ENCODE measurements at regions not wholly inside any gene's neighbourhood (a gene's known extent, or its start where the extent isn't known, plus 50 kb on each side); places are given as distances from the start of the nearest gene placed in this dataset.

DNA sequence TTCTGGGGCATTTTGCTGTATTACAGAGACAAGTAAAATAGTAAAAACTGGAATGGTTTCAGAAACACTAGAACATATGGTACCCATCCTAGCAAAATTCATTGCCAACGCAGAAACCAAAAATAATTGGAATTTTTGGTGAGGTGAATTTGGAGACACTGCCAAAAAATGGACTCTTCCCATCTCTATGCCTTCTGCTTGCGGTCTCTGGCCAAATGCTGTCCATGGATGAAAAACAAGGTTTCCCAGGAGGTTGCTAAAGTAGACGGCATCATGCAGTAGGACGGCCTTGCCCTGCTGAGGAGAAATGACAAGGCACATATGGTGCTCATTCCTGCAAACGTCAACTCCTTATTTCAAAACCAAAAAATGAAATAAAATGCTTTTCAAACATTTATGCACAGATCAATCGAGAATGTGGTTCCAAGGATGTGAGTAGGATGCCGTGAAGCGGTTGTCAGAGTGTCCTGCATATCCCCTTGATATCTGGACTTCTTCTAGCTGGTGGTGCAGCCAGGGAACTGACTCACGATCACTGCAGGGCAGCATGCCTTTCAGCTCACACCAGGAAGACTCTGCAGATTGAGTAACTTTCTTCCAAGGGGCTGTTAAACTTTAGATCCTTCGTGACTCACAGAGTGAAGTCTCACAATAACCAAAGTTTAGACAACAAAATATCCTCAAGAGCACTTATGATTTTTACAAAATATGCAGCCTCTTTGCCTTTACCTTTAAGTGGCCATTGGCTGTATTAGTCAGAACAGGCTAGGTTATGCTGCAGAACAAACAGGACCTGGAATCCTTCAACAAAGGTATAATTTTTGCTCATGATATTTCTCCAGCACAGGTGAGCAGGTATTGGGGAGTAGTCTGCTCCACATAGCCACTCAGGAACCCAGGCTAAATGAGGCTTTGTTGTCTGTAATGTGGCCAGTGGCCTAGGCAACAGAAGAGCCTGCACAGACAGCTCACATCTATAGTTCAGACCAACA, 149.4 kb upstream of the NDUFV2 start:
- no peak for DNase-seq (ENCODE audit: low spot score)
- peaks cover 0 to 6% of the 10 kb centered on the region in 2 donors for H3K9me3 ChIP-seq

DNA sequence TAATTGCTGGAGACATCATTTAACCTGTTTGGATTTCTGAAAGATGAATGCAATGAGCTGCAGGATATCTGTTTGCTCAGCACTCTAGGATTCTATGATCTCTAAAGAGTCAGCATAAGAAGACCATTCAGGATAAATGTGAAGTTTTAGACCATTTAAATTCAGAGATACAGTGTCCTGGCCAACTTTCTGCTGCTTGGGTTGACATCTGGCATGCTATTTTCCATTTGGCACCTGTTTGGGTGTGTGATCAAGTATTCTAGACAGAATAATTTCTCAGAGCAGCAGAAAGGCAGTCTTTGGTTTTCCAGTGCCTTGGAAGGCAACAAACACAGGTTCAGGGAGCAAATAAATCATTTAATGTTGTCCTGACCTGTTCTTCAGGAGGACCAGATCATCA, 144.8 kb upstream of the NDUFV2 start:
- H3K9me3 ChIP-seq: peaks cover 0 to 6% of the 10 kb centered on the region in 2 donors
- DNase-seq (ENCODE audit: low spot score): no peak
- H3K27me3 ChIP-seq: no peaks in the 10 kb centered on the region
- no peak overlapping the region for H3K27ac ChIP-seq
- no peaks in the 10 kb centered on the region for H3K4me1 ChIP-seq
- H3K4me3 ChIP-seq: no peak overlapping the region
- no peaks in the 10 kb centered on the region for H3K36me3 ChIP-seq
- TF ChIP-seq, protein P1, sequence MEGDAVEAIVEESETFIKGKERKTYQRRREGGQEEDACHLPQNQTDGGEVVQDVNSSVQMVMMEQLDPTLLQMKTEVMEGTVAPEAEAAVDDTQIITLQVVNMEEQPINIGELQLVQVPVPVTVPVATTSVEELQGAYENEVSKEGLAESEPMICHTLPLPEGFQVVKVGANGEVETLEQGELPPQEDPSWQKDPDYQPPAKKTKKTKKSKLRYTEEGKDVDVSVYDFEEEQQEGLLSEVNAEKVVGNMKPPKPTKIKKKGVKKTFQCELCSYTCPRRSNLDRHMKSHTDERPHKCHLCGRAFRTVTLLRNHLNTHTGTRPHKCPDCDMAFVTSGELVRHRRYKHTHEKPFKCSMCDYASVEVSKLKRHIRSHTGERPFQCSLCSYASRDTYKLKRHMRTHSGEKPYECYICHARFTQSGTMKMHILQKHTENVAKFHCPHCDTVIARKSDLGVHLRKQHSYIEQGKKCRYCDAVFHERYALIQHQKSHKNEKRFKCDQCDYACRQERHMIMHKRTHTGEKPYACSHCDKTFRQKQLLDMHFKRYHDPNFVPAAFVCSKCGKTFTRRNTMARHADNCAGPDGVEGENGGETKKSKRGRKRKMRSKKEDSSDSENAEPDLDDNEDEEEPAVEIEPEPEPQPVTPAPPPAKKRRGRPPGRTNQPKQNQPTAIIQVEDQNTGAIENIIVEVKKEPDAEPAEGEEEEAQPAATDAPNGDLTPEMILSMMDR (IDR thresholded peaks at IDR 0.05): no peak

More for the DNA sequence above, 149.4 kb upstream of the NDUFV2 start:
- TF ChIP-seq, protein P1 (IDR thresholded peaks at IDR 0.05): no peak
- no peaks in the 10 kb centered on the region for H3K36me3 ChIP-seq
- no peak overlapping the region for H3K27ac ChIP-seq
- H3K4me1 ChIP-seq: peaks cover 0 to 11% of the 10 kb centered on the region in 2 donors
- no peaks in the 10 kb centered on the region for H3K27me3 ChIP-seq
- no peak overlapping the region for H3K4me3 ChIP-seq

DNA sequence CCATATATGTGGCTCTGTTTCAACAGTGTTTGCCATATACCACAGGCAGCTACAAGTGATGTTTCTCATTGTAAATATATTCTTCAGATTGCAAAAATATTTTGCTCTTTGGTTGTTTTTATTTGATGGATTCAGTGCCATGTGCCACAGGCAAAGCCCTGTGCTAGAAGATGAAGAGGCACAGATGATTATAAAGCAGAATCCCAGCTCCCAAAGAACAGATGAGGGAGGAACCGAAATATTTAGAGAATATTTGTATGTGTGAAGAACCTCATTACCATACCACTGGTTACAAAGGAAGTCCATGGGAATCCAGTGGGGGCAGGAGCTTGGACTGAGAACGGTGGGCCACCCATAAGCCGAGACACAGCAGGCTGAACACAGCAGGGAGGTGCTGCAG, 143.8 kb upstream of the NDUFV2 start:
- H3K27ac ChIP-seq: no peak overlapping the region
- no peak for DNase-seq (ENCODE audit: low spot score)
- TF ChIP-seq, protein P1 (IDR thresholded peaks at IDR 0.05): no peak
- no peaks in the 10 kb centered on the region for H3K36me3 ChIP-seq
- H3K9me3 ChIP-seq: peaks cover 0 to 1% of the 10 kb centered on the region in 2 donors
- no peaks in the 10 kb centered on the region for H3K4me1 ChIP-seq
- no peaks in the 10 kb centered on the region for H3K27me3 ChIP-seq
- H3K4me3 ChIP-seq: no peak overlapping the region

DNA sequence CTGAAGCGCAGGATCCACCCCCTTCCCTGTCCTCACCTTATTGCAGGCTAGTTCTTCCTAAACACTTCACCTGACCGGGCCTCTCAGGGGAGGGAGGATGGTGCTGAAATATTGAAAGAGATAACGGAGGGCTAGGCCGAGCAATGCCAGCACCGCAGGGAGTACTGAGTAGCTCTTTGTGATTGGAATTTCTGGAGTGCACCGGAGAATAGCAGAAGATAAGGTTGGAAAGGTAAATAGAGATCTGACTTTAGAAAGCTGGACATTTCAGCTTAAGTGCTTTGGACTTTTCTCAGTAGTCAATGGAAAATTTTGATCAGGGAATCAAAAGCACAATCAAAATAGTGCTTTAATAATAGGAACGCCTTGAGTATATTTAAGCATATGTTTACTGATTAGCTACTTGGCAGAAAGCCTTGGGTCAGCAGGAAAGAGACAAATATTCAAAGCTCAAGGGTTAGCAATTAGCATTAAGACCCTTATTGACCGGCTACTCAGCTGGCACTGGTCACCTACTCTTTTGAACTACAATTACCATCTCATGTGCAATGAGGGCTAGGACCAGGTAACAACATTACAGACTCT, 142.9 kb upstream of the NDUFV2 start:
- Histone ChIP-seq H3K27ac (no peak overlapping the region), H3K36me3 (no peaks in the 10 kb centered on the region), H3K4me3 (no peak overlapping the region), H3K27me3 (no peaks in the 10 kb centered on the region), H3K4me1 (no peaks in the 10 kb centered on the region), H3K9me3 (no peaks in the 10 kb centered on the region)
- no peak for DNase-seq (ENCODE audit: low spot score)
- TF ChIP-seq, protein P1 (IDR thresholded peaks at IDR 0.05): no peak

DNA sequence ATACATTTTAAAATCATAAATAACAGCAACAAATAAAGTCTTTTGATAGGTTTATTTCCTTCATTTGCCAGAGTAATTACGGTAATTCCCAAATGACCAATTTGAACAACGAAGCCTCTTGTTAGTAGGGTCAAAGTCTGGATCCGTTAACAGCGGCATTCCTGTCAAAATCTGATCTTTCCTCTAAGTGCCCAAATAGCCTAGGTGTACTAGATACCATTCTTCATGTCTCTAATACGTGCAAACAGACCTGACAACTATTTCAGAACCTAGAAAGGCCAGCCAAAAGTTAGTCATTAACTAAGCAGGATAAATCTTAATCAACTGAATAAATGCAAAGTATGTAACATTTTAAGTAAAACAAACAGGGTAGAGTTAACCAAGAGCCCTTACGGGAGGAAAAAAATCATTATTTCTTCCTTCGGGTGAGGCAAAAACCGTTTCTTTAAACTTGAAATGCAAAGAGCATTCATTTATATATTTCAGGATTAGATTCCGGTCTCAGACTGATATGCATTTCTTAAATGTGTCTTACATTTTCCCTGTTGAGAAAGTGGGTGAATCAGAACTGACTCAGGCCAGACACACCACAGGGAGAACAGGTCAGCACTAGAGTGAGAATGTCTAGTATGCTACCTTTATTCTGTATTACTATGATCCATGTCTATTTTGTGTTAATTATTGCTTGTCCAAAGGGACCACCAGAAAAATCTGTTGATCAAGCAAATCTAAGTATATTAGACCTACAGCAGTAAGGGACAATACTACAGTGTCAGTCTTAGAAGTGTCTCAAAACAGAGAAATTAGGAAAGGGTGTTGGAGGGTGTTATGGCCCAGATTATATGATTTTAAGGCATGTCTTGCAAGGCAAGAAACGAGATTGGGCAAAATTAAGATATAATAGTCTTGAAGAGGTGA, 141.5 kb upstream of the NDUFV2 start:
- Histone ChIP-seq H3K4me3 (no peak overlapping the region), H3K9me3 (no peaks in the 10 kb centered on the region), H3K36me3 (no peaks in the 10 kb centered on the region), H3K4me1 (no peaks in the 10 kb centered on the region), H3K27ac (no peak overlapping the region), H3K27me3 (no peaks in the 10 kb centered on the region)
- TF ChIP-seq, protein P1 (IDR thresholded peaks at IDR 0.05): no peak
- DNase-seq (ENCODE audit: low spot score): no peak
